Stimulated activated naive CD8-positive, alpha-beta T cell treated with anti-CD3 and anti-CD28 coated beads, Interleukin-15, amount 100 ng/mL, for 72 hours (primary cell): ENCODE measurements at regions not wholly inside any gene's neighbourhood (a gene's known extent, or its start where the extent isn't known, plus 50 kb on each side); places are given as distances from the start of the nearest gene placed in this dataset.
"Not testable (repeated sequence)": the region's sequence is repeated elsewhere in the genome, so short reads cannot be mapped to it uniquely, and the experiment has no call there.

Experiments
- ATAC-seq: fragments of 150-1000 bp; cut with Tn5 transposase; 2 replicates; pipeline ENCODE4 v1.10.0; 2021; ENCODE audit warnings: mild to moderate bottlenecking, moderate library complexity
- DNase-seq, 2 donors: peaks; one replicate each; pipeline ENCODE4 v3.0.0; 2021 to 2022
- H3K27ac Mint-ChIP-seq, 2 donors: one replicate each; pipeline ENCODE4 v1.8.0; 2022; ENCODE audit warnings: mild to moderate bottlenecking in 2 of 2, mixed read lengths in 2 of 2, moderate library complexity in 2 of 2
- H3K27me3 Mint-ChIP-seq: one replicate; pipeline ENCODE4 v1.8.0; 2022; ENCODE audit warnings: mixed read lengths
- H3K4me1 Mint-ChIP-seq: one replicate; pipeline ENCODE4 v1.8.0; 2022; ENCODE audit warnings: mild to moderate bottlenecking, mixed read lengths
- H3K4me3 Mint-ChIP-seq, 2 donors: one replicate each; pipeline ENCODE4 v1.8.0; 2022; ENCODE audit warnings: mild to moderate bottlenecking in 2 of 2, mixed read lengths in 2 of 2, moderate library complexity in 1 of 2
- H3K9me3 Mint-ChIP-seq, 2 donors: one replicate each; pipeline ENCODE4 v1.8.0; 2022; ENCODE audit warnings: mixed read lengths in 2 of 2

- DNase-seq (no peak), ATAC-seq (no peak)
- Mint-ChIP-seq H3K27me3 (peaks cover 6% of the 10 kb centered on the region), H3K4me1 (peaks cover 16% of the 10 kb centered on the region), H3K4me3 (no peak overlapping the region), H3K27ac (peak overlapping the region; percentile 60 to 71), H3K9me3 (no peaks in the 10 kb centered on the region)
Measured at GRCh38 chr19:5247957-5248705, 92.5 kb downstream of the PTPRS start.

- peaks cover 16% of the 10 kb centered on the region for H3K4me1 Mint-ChIP-seq
- H3K27ac Mint-ChIP-seq: peak overlapping the region in 1 of 2 donors; percentile 2
- ATAC-seq (peak; percentile 71), DNase-seq (no peak)
- H3K4me3 Mint-ChIP-seq: no peak overlapping the region
- H3K9me3 Mint-ChIP-seq: no peaks in the 10 kb centered on the region
- H3K27me3 Mint-ChIP-seq: peaks cover 6% of the 10 kb centered on the region
Measured at GRCh38 chr19:5246554-5247155, 94.0 kb downstream of the PTPRS start.

GRCh38 chr19:5245631-5246553, 94.7 kb downstream of the PTPRS start:
- DNase-seq (no peak), ATAC-seq (no peak)
- Mint-ChIP-seq H3K4me1 (peaks cover 16% of the 10 kb centered on the region), H3K27ac (no peak overlapping the region), H3K9me3 (no peaks in the 10 kb centered on the region), H3K27me3 (peaks cover 6% of the 10 kb centered on the region), H3K4me3 (no peak overlapping the region)

- DNase-seq (no peak), ATAC-seq (no peak)
- Mint-ChIP-seq H3K9me3 (no peaks in the 10 kb centered on the region), H3K4me3 (no peak overlapping the region), H3K27me3 (peaks cover 6% of the 10 kb centered on the region), H3K27ac (no peak overlapping the region), H3K4me1 (peaks cover 16% of the 10 kb centered on the region)
Measured at GRCh38 chr19:5244351-5244750, 96.3 kb downstream of the PTPRS start.

- DNase-seq: no peak
- ATAC-seq: no peak
- no peak overlapping the region for H3K4me3 Mint-ChIP-seq
- H3K9me3 Mint-ChIP-seq: no peaks in the 10 kb centered on the region
- peaks cover 6% of the 10 kb centered on the region for H3K27me3 Mint-ChIP-seq
- H3K4me1 Mint-ChIP-seq: peaks cover 16% of the 10 kb centered on the region
- H3K27ac Mint-ChIP-seq: no peak overlapping the region
Measured at GRCh38 chr19:5243878-5244277, 96.7 kb downstream of the PTPRS start.

GRCh38 chr19:5241896-5242295, 98.7 kb downstream of the PTPRS start:
- H3K27me3 Mint-ChIP-seq, H3K4me3 Mint-ChIP-seq, H3K9me3 Mint-ChIP-seq, ATAC-seq, DNase-seq, H3K27ac Mint-ChIP-seq: not testable (repeated sequence)
- H3K4me1 Mint-ChIP-seq: peaks cover 15% of the 10 kb centered on the region

GRCh38 chr19:5240011-5240410, 100.6 kb downstream of the PTPRS start:
- no peaks in the 10 kb centered on the region for H3K27me3 Mint-ChIP-seq
- H3K9me3 Mint-ChIP-seq: no peaks in the 10 kb centered on the region
- ATAC-seq (no peak), DNase-seq (no peak)
- H3K4me3 Mint-ChIP-seq: no peak overlapping the region
- H3K27ac Mint-ChIP-seq: no peak overlapping the region
- H3K4me1 Mint-ChIP-seq: no peaks in the 10 kb centered on the region

- ATAC-seq (no peak), DNase-seq (no peak)
- no peak overlapping the region for H3K27ac Mint-ChIP-seq
- no peak overlapping the region for H3K4me3 Mint-ChIP-seq
- no peaks in the 10 kb centered on the region for H3K9me3 Mint-ChIP-seq
- H3K4me1 Mint-ChIP-seq: no peaks in the 10 kb centered on the region
- H3K27me3 Mint-ChIP-seq: no peaks in the 10 kb centered on the region
Measured at GRCh38 chr19:5238700-5239099, 101.9 kb downstream of the PTPRS start.

- Mint-ChIP-seq H3K9me3 (no peaks in the 10 kb centered on the region), H3K4me3 (no peak overlapping the region), H3K4me1 (no peaks in the 10 kb centered on the region), H3K27me3 (no peaks in the 10 kb centered on the region), H3K27ac (no peak overlapping the region)
- no peak for ATAC-seq
- no peak for DNase-seq
Measured at GRCh38 chr19:5237939-5238480, 102.6 kb downstream of the PTPRS start.

- H3K4me1 Mint-ChIP-seq: no peaks in the 10 kb centered on the region
- H3K4me3 Mint-ChIP-seq: no peak overlapping the region
- no peak overlapping the region for H3K27ac Mint-ChIP-seq
- H3K27me3 Mint-ChIP-seq: no peaks in the 10 kb centered on the region
- H3K9me3 Mint-ChIP-seq: no peaks in the 10 kb centered on the region
- no peak for ATAC-seq
- DNase-seq: no peak
Measured at GRCh38 chr19:5237190-5237780, 103.3 kb downstream of the PTPRS start.

GRCh38 chr19:5235458-5236219, 105.0 kb downstream of the PTPRS start:
- Mint-ChIP-seq H3K27ac (no peak overlapping the region), H3K9me3 (no peaks in the 10 kb centered on the region), H3K27me3 (no peaks in the 10 kb centered on the region), H3K4me1 (no peaks in the 10 kb centered on the region), H3K4me3 (no peak overlapping the region)
- ATAC-seq (no peak), DNase-seq (no peak)

GRCh38 chr19:5234412-5234811, 106.2 kb downstream of the PTPRS start:
- H3K27ac Mint-ChIP-seq: no peak overlapping the region
- no peak for ATAC-seq

GRCh38 chr19:5232798-5233505, 107.7 kb downstream of the PTPRS start:
- H3K9me3 Mint-ChIP-seq: no peaks in the 10 kb centered on the region
- H3K27ac Mint-ChIP-seq: no peak overlapping the region
- H3K4me1 Mint-ChIP-seq: peaks cover 15% of the 10 kb centered on the region
- DNase-seq (no peak), ATAC-seq (no peak)
- no peak overlapping the region for H3K4me3 Mint-ChIP-seq
- peaks cover 23% of the 10 kb centered on the region for H3K27me3 Mint-ChIP-seq

More at GRCh38 chr19:5234412-5234811, 106.2 kb downstream of the PTPRS start:
- Mint-ChIP-seq H3K4me1 (peaks cover 6% of the 10 kb centered on the region), H3K9me3 (no peaks in the 10 kb centered on the region), H3K4me3 (no peak overlapping the region), H3K27me3 (peaks cover 9% of the 10 kb centered on the region)
- no peak for DNase-seq
